ENCODE measurements at regions not wholly inside any gene's neighbourhood (a gene's known extent, or its start where the extent isn't known, plus 50 kb on each side); places are given as distances from the start of the nearest gene placed in this dataset.

DNA sequence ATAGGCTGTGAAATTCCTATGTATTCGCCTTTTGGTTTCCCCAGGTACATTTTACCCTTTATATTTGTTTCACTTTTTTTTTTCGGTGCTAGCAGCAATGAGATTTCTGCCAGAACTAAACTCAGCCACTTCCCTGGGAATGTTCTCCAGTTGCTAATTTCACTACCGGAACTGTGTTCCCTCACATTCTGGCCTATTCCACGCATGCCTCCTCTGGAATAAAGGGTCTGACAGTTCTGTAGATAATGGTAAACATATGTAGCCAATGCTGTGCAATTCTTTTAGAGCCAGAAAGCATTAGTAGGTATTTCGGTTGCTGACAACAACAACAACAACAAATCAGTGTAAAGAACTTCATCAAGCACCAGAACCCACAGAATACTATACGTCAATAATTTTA, 96.1 kb upstream of the TBX18 start:
- TF ChIP-seq, protein P1, sequence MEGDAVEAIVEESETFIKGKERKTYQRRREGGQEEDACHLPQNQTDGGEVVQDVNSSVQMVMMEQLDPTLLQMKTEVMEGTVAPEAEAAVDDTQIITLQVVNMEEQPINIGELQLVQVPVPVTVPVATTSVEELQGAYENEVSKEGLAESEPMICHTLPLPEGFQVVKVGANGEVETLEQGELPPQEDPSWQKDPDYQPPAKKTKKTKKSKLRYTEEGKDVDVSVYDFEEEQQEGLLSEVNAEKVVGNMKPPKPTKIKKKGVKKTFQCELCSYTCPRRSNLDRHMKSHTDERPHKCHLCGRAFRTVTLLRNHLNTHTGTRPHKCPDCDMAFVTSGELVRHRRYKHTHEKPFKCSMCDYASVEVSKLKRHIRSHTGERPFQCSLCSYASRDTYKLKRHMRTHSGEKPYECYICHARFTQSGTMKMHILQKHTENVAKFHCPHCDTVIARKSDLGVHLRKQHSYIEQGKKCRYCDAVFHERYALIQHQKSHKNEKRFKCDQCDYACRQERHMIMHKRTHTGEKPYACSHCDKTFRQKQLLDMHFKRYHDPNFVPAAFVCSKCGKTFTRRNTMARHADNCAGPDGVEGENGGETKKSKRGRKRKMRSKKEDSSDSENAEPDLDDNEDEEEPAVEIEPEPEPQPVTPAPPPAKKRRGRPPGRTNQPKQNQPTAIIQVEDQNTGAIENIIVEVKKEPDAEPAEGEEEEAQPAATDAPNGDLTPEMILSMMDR (IDR thresholded peaks at IDR 0.05), result no peak
- TF ChIP-seq POLR2AphosphoS5 (IDR thresholded peaks at IDR 0.05; ENCODE audit: low read depth, low read length) (no peak), TCF7L2 (IDR thresholded peaks at IDR 0.05; ENCODE audit: low read depth, low read length) (no peak), SIN3A (IDR thresholded peaks at IDR 0.05; ENCODE audit: borderline replicate concordance, insufficient read depth, low read depth, low read length) (no peak)
- TF ChIP-seq, protein P2, sequence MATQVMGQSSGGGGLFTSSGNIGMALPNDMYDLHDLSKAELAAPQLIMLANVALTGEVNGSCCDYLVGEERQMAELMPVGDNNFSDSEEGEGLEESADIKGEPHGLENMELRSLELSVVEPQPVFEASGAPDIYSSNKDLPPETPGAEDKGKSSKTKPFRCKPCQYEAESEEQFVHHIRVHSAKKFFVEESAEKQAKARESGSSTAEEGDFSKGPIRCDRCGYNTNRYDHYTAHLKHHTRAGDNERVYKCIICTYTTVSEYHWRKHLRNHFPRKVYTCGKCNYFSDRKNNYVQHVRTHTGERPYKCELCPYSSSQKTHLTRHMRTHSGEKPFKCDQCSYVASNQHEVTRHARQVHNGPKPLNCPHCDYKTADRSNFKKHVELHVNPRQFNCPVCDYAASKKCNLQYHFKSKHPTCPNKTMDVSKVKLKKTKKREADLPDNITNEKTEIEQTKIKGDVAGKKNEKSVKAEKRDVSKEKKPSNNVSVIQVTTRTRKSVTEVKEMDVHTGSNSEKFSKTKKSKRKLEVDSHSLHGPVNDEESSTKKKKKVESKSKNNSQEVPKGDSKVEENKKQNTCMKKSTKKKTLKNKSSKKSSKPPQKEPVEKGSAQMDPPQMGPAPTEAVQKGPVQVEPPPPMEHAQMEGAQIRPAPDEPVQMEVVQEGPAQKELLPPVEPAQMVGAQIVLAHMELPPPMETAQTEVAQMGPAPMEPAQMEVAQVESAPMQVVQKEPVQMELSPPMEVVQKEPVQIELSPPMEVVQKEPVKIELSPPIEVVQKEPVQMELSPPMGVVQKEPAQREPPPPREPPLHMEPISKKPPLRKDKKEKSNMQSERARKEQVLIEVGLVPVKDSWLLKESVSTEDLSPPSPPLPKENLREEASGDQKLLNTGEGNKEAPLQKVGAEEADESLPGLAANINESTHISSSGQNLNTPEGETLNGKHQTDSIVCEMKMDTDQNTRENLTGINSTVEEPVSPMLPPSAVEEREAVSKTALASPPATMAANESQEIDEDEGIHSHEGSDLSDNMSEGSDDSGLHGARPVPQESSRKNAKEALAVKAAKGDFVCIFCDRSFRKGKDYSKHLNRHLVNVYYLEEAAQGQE (IDR thresholded peaks at IDR 0.05; ENCODE audit: insufficient read depth in 1 of 2, low read depth in 2 of 2, low read length in 1 of 2), result no peak
